ENCODE measurements at regions not wholly inside any gene's neighbourhood (a gene's known extent, or its start where the extent isn't known, plus 50 kb on each side); places are given as distances from the start of the nearest gene placed in this dataset.

DNA sequence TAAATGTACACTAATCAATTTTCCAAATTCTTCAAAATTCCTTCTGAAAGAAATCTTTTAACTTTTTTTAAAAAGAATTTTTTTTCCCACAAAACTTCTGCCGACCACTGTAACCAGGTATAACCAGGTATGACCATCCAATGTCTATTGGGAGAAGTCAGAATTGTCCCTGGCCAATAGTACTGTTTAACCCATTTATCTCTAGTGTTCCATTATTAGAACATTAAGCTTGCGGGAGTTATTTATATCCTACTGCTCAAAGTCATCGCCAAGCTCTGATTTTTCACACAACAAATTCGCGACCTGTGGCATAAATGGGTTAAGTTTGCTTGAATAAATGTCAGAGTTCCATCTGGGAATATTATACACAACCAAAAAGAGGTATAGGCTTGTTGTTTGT lies 343.2 kb downstream of the ANXA1 start:
- intact Hi-C loops (cut with micrococcal nuclease): no loop called here
- no peaks in the 10 kb centered on the region for H3K9me3 ChIP-seq (ENCODE audit: control insufficient read depth, insufficient read depth, low read length)
- Mint-ChIP-seq H3K4me1 (no peaks in the 10 kb centered on the region), H3K4me3 (no peak overlapping the region), H3K27me3 (ENCODE audit: low read depth in 2 of 2) (no peaks in the 10 kb centered on the region), H3K27ac (no peak overlapping the region), H3K9me3 (peaks cover 9% of the 10 kb centered on the region in 2 donors), H3K36me3 (no peaks in the 10 kb centered on the region)
- DNase-seq (no peak), ATAC-seq (no peak)
- no peaks in the 10 kb centered on the region for H3K36me3 ChIP-seq (ENCODE audit: control insufficient read depth, insufficient read depth, low read length)
- no peaks in the 10 kb centered on the region for H3K4me1 ChIP-seq (ENCODE audit: control insufficient read depth, insufficient read depth, low read length)
- WGBS (ENCODE audit: insufficient coverage): 92% methylated on average over 3 of the region's 5 CpGs
- H3K4me3 ChIP-seq (ENCODE audit: low read length): no peak overlapping the region
- no peak overlapping the region for H3K27ac ChIP-seq (ENCODE audit: low read length)
- H3K27me3 ChIP-seq (ENCODE audit: control insufficient read depth, insufficient read depth, low read length): no peaks in the 10 kb centered on the region
- TF ChIP-seq, protein P1, sequence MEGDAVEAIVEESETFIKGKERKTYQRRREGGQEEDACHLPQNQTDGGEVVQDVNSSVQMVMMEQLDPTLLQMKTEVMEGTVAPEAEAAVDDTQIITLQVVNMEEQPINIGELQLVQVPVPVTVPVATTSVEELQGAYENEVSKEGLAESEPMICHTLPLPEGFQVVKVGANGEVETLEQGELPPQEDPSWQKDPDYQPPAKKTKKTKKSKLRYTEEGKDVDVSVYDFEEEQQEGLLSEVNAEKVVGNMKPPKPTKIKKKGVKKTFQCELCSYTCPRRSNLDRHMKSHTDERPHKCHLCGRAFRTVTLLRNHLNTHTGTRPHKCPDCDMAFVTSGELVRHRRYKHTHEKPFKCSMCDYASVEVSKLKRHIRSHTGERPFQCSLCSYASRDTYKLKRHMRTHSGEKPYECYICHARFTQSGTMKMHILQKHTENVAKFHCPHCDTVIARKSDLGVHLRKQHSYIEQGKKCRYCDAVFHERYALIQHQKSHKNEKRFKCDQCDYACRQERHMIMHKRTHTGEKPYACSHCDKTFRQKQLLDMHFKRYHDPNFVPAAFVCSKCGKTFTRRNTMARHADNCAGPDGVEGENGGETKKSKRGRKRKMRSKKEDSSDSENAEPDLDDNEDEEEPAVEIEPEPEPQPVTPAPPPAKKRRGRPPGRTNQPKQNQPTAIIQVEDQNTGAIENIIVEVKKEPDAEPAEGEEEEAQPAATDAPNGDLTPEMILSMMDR (IDR thresholded peaks at IDR 0.05): no peak

DNA sequence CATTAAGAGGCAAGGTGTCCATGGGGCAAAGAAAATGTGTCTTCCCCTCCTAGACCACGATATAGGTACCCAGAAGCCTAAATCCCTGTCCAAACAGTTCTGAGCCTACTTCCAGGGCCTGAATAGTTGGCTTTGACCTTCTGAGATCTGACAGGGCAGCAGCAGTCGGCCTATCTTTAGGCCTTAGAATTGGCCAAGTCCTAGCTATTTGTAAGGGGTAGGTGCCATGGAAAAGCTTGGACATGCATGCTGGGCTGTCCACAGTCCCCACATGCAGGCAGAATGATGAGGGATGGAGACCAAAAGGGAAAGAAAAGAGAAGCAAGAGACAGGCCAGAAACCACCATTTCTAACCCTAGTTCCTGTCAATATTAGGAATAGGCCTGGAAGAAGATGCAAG lies 346.1 kb downstream of the ANXA1 start:
- ATAC-seq: no peak
- no peaks in the 10 kb centered on the region for H3K36me3 ChIP-seq (ENCODE audit: control insufficient read depth, insufficient read depth, low read length)
- intact Hi-C loops (cut with micrococcal nuclease): no loop called here

DNA sequence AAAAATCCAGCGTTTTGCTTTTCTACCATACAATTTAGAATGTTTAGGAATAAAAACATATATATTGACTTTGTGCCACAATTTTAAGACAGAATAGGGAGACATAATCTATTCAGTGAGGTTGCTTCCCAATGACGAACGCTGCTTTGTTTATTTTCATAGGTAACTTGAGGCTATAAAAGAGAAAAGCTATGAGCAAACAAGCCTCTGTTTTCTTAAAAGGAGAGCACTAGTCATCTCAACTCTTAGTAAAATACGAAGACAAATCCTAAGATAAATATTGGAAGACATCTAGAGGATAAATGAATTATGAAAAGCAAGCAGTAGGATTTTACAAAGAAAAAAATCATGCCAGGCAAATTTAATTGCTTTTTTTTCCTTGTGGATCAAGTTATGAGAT lies 363.6 kb downstream of the ANXA1 start:
- DNase-seq (no peak), ATAC-seq (no peak)
- TF ChIP-seq, protein P1 (IDR thresholded peaks at IDR 0.05): no peak
- no peaks in the 10 kb centered on the region for H3K27me3 ChIP-seq (ENCODE audit: control insufficient read depth, insufficient read depth, low read length)
- H3K9me3 ChIP-seq (ENCODE audit: control insufficient read depth, insufficient read depth, low read length): no peaks in the 10 kb centered on the region
- no peaks in the 10 kb centered on the region for H3K27me3 Mint-ChIP-seq (ENCODE audit: low read depth in 2 of 2)
- no peaks in the 10 kb centered on the region for H3K36me3 Mint-ChIP-seq
- no peak overlapping the region for H3K4me3 ChIP-seq (ENCODE audit: low read length)
- peaks cover 2% of the 10 kb centered on the region in 2 donors for H3K9me3 Mint-ChIP-seq
- H3K4me3 Mint-ChIP-seq: no peak overlapping the region
- H3K4me1 ChIP-seq (ENCODE audit: control insufficient read depth, insufficient read depth, low read length): no peaks in the 10 kb centered on the region
- H3K4me1 Mint-ChIP-seq: no peaks in the 10 kb centered on the region
- 83% methylated on average over 2 of the region's 4 CpGs for WGBS (ENCODE audit: insufficient coverage)
- no peak overlapping the region for H3K27ac Mint-ChIP-seq
- intact Hi-C loops (cut with micrococcal nuclease): no loop called here
- H3K36me3 ChIP-seq (ENCODE audit: control insufficient read depth, insufficient read depth, low read length): no peaks in the 10 kb centered on the region
- H3K27ac ChIP-seq (ENCODE audit: low read length): no peak overlapping the region

More for the DNA sequence above, 346.1 kb downstream of the ANXA1 start:
- Mint-ChIP-seq H3K9me3 (peaks cover 4 to 7% of the 10 kb centered on the region in 2 donors), H3K27me3 (ENCODE audit: low read depth in 2 of 2) (no peaks in the 10 kb centered on the region), H3K36me3 (no peaks in the 10 kb centered on the region), H3K4me1 (no peaks in the 10 kb centered on the region), H3K27ac (no peak overlapping the region), H3K4me3 (no peak overlapping the region)
- Histone ChIP-seq H3K4me1 (ENCODE audit: control insufficient read depth, insufficient read depth, low read length) (no peaks in the 10 kb centered on the region), H3K4me3 (ENCODE audit: low read length) (no peak overlapping the region), H3K27ac (ENCODE audit: low read length) (no peak overlapping the region), H3K9me3 (ENCODE audit: control insufficient read depth, insufficient read depth, low read length) (no peaks in the 10 kb centered on the region), H3K27me3 (ENCODE audit: control insufficient read depth, insufficient read depth, low read length) (no peaks in the 10 kb centered on the region)
- 61% methylated on average over 2 of the region's 2 CpGs for WGBS (ENCODE audit: insufficient coverage)
- TF ChIP-seq, protein P1 (IDR thresholded peaks at IDR 0.05): no peak
- no peak for DNase-seq

DNA sequence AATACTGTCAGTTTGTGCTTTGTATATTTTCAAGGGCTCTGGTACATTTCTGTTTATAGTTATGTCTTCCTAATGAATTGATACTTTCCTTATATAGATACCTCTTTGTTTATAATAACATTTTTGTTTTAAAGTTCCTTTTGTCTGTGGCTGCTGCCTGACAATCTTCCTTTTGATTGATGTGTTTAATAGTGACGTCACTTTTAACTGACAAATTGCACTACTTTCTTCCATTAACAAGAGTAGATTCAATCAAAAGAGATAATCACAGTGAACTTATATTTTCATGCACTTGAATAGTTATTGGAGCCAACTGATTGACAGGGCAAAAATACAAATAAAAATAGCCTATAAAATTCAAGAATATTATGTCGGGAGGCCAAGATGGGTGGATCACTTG lies 371.7 kb downstream of the ANXA1 start:
- H3K9me3 ChIP-seq (ENCODE audit: control insufficient read depth, insufficient read depth, low read length): no peaks in the 10 kb centered on the region
- Mint-ChIP-seq H3K9me3 (peaks cover 0 to 2% of the 10 kb centered on the region in 2 donors), H3K27me3 (ENCODE audit: low read depth in 2 of 2) (no peaks in the 10 kb centered on the region), H3K4me3 (no peak overlapping the region), H3K27ac (no peak overlapping the region), H3K4me1 (no peaks in the 10 kb centered on the region), H3K36me3 (no peaks in the 10 kb centered on the region)
- H3K4me1 ChIP-seq (ENCODE audit: control insufficient read depth, insufficient read depth, low read length): no peaks in the 10 kb centered on the region
- intact Hi-C loops (cut with micrococcal nuclease): no loop called here
- no CpG with 5 or more reads among the region's 2 CpGs for WGBS (ENCODE audit: insufficient coverage)
- H3K36me3 ChIP-seq (ENCODE audit: control insufficient read depth, insufficient read depth, low read length): no peaks in the 10 kb centered on the region
- no peak overlapping the region for H3K4me3 ChIP-seq (ENCODE audit: low read length)
- H3K27me3 ChIP-seq (ENCODE audit: control insufficient read depth, insufficient read depth, low read length): no peaks in the 10 kb centered on the region
- DNase-seq (no peak), ATAC-seq (no peak)
- no peak overlapping the region for H3K27ac ChIP-seq (ENCODE audit: low read length)
- TF ChIP-seq, protein P1 (IDR thresholded peaks at IDR 0.05): no peak

Measured in natural killer cell (primary cell).